ENCODE measurements at regions not wholly inside any gene's neighbourhood (a gene's known extent, or its start where the extent isn't known, plus 50 kb on each side); places are given as distances from the start of the nearest gene placed in this dataset.

DNA sequence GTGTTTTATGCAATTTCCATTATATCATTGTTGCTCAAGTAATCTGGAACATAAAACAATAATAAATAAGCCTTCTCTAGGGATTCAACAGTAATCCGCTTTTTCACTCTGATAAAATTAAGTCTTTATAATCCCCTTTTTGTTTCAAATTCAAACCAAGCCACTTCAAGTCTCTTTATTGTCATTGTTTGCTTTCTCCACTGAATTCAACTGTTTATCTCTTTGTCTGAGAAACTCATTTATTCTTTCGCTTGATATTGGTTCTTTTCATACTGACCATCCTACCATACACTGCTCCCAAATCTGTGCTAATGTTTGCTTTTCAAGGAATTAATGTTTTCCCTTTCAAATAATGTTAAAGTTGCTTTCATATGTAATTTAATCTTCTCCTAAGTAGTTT is 550.4 kb upstream of the PCDH15 start:
- Histone ChIP-seq H2BK120ac (replicated peaks; ENCODE audit: low read depth, low read length) (no peak overlapping the region), H3K23ac (ENCODE audit: insufficient read length) (no peak overlapping the region), H3K79me1 (ENCODE audit: low read depth, low read length) (no peaks in the 10 kb centered on the region), H4K8ac (ENCODE audit: extremely low read depth, insufficient read depth, low read length) (no peak overlapping the region), H2BK20ac (ENCODE audit: low read length) (no peak overlapping the region), H2BK12ac (ENCODE audit: low read depth, low read length) (no peak overlapping the region), H3K79me2 (ENCODE audit: control insufficient read depth in 1 of 2, insufficient read depth in 2 of 2, low read length in 2 of 2) (no peaks in the 10 kb centered on the region), H4K91ac (replicated peaks; ENCODE audit: insufficient read length, low read length) (no peak overlapping the region), H4K20me1 (replicated peaks in 1 of 2; ENCODE audit: control insufficient read depth in 1 of 2, insufficient read depth in 2 of 2, low read length in 2 of 2) (no peaks in the 10 kb centered on the region), H3K4me1 (replicated peaks in 1 of 4; ENCODE audit: control insufficient read depth in 3 of 4, insufficient read depth in 4 of 4, low read length in 3 of 4) (no peaks in the 10 kb centered on the region; a peak in 1 of 7 replicates), H3K23me2 (ENCODE audit: low read depth, low read length) (no peaks in the 10 kb centered on the region), H2AFZ (ENCODE audit: low read length) (no peak overlapping the region), H3K14ac (ENCODE audit: insufficient read length) (no peak overlapping the region), H3K4me3 (ENCODE audit: extremely low read depth in 1 of 4, insufficient read depth in 2 of 4, low read depth in 3 of 4, low read length in 4 of 4) (no peak overlapping the region), H4K5ac (ENCODE audit: insufficient read length, low read depth, low read length) (no peak overlapping the region), H3K27ac (ENCODE audit: low read depth, low read length) (no peak overlapping the region), H3K27me3 (replicated peaks in 1 of 4; ENCODE audit: control insufficient read depth in 3 of 4, extremely low read depth in 1 of 4, insufficient read depth in 3 of 4, low read length in 3 of 4) (no peaks in the 10 kb centered on the region), H2AK5ac (ENCODE audit: low read depth, low read length) (no peak overlapping the region), H3K4ac (replicated peaks; ENCODE audit: insufficient read length, low read depth, low read length) (no peak overlapping the region), H3K4me2 (ENCODE audit: insufficient read depth in 1 of 2, low read depth in 2 of 2, low read length in 2 of 2) (no peak overlapping the region), H3K9ac (replicated peaks in 1 of 4; ENCODE audit: extremely low read depth in 1 of 4, low read depth in 3 of 4, low read length in 3 of 4) (no peak overlapping the region), H3K36me3 (ENCODE audit: control insufficient read depth in 2 of 4, insufficient read depth in 4 of 4, low read length in 3 of 4) (no peaks in the 10 kb centered on the region), H2BK15ac (ENCODE audit: low read length) (no peak overlapping the region), H2BK5ac (ENCODE audit: low read depth, low read length) (no peak overlapping the region), H3K18ac (ENCODE audit: extremely low read depth, low read length) (no peak overlapping the region), H3K56ac (replicated peaks; ENCODE audit: insufficient read length, low read depth, low read length) (no peak overlapping the region), H3K9me3 (ENCODE audit: insufficient read depth in 2 of 2, low read depth in 1 of 2, low read length in 1 of 2) (no peaks in the 10 kb centered on the region)
- POLR2A ChIA-PET (ENCODE audit: partially characterized antibody), result no interaction called here
- CTCF ChIA-PET (ENCODE audit: partially characterized antibody), result no interaction called here
- TF ChIP-seq ZNF274 (IDR thresholded peaks at IDR 0.05; ENCODE audit: borderline replicate concordance, extremely low read depth, low read length) (no peak), TEAD4 (IDR thresholded peaks at IDR 0.05; ENCODE audit: low read depth, low read length) (no peak), JUND (IDR thresholded peaks at IDR 0.05; ENCODE audit: low read length) (no peak)
- WGBS, 2 experiments (ENCODE audit: extremely low coverage in 1 of 2, insufficient coverage in 1 of 2, insufficient read length in 1 of 2, insufficient replicate concordance in 2 of 2, low coverage in 1 of 2, low lambda C conversion rate in 2 of 2, missing lambda C conversion rate in 1 of 2), result 68% methylated on average over 2 of the region's 2 CpGs; no CpG with 5 or more reads in 1 of the 2 experiments
- FAIRE-seq (no peak), DNase-seq (ENCODE audit: low read depth in 1 of 2, low spot score in 2 of 2) (no peak)

Measured in H1 (cell line).